HUDEP-2 (cell line): ENCODE measurements at regions not wholly inside any gene's neighbourhood (a gene's known extent, or its start where the extent isn't known, plus 50 kb on each side); places are given as distances from the start of the nearest gene placed in this dataset.
"Not testable (repeated sequence)": the region's sequence is repeated elsewhere in the genome, so short reads cannot be mapped to it uniquely, and the experiment has no call there.

ENCODE experiments used
- DNase-seq, 76 experiments: peaks; one replicate each; lab custom pipeline; 2025; ENCODE audit not compliant: unreplicated experiment in 76 of 76; lab: John Stamatoyannopoulos, UW

DNA sequence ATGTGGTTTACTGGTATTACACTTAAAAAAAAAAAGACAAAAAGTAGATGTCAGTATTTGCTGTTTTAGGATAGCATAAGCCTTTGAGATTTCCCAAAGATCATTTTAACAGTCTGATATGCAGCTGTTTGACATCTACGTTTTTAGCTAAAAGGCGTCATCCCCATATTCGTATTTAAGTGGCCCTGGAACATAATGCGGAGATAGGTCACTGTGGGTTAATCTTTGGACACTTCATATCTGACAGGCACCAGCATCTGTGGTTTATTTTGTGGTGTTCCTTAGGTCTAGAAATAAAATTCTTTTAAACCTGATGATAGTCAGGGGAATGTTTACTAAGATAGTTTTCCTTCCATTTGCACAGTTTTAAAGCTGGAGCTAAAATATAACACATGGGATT lies 313.7 kb downstream of the SOX4 start:
- DNase-seq, result no peak

DNA sequence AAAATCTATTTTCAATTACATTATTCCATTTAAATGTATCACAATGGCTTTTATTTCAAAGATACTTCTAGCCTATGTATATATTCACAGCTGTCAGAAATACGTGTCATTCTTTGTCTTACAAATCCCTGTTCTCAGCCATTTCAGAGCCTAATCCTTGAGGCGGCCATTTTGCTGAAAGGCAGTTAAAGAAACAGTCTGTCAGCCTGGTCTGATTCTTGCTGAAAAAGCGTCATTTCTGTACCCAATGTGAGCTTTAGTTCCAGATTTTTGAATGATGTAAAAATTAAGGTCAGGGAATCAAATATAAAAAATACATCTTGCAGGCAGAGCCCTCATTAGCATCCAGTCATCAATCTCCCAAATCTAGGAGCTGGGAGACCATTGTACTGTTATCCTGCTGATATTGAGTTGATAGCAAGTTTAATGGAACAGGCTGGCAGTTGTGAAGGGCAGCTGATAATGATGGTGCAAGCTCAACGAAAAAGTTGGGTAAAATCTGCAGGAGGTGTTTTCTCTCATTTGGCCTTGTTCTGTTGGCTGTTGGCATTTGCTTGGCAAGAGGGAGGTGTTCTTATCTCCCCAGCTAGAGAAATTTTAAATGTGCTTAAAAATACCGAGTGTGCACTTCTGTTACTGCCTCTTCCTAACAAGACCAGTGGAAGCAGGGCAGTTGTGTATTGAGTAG lies 314.8 kb downstream of the SOX4 start:
- DNase-seq, result no peak

DNA sequence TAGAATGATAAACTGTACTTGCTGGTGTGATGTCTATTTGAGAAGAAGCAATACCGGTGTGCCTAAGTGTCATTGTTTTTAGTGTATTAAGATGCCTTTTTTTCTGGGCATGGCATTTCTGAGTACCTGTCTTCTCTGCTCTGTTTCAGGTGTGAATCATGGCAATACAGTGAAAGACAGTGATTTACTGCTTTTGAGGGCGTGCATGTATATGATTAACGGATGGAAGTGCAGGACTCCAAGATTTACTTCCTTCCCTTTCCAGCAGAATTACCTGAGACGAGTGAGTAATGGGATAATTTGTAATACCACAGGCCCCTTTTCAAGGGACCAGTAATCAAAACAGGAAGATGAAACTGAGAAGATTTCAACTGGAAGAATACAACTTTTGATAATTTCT lies 315.8 kb downstream of the SOX4 start:
- no peak for DNase-seq

DNA sequence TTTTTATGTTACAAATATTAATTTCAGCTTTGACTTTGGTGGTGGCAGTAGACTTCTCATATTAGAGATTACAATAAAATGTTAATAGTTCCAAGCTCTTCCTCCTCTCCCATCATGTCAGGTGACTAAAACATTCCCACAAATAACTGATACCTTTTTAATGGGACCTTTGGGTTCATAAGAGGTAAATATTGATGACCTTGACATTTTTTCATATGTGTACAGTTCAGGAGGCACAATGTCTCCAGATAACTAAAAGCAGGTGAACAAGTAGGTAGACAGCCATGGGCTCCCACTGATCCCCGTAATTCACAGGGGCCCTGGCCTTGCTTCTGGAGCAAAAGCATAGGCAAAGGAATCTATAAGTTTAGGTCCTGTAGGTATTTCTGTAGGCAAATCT lies 317.7 kb downstream of the SOX4 start:
- no peak for DNase-seq

DNA sequence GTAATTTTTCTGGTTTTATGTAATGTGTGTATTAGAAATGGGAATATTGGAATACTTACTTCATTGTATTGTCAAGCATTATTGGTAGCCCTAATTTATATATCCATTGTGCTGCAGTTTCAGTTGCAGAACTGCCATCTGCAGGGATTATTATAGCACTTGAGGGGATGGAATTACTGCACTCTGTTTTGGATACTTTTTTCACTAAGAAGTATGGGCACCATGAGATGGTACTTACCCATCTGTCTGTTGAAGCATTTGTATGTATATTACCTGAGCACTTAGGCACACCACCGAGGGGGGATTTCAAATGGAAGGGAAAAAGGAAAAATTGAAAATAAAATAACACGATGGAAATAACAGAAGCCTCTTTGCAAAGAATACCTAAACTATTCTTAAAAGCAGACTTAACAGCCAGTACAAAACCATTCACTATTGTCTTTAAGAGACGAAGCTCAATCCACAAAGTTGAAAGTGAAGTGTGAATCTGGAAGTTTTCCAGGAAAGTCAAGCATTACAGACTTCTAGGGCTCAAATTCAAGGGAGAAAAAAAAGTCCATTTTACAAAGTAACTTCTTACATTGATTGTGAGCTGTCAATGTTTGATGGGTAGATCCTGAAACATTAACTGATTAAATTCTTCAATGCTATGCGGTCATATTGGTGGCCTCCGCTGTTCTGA lies 318.7 kb downstream of the SOX4 start:
- DNase-seq, result no peak

DNA sequence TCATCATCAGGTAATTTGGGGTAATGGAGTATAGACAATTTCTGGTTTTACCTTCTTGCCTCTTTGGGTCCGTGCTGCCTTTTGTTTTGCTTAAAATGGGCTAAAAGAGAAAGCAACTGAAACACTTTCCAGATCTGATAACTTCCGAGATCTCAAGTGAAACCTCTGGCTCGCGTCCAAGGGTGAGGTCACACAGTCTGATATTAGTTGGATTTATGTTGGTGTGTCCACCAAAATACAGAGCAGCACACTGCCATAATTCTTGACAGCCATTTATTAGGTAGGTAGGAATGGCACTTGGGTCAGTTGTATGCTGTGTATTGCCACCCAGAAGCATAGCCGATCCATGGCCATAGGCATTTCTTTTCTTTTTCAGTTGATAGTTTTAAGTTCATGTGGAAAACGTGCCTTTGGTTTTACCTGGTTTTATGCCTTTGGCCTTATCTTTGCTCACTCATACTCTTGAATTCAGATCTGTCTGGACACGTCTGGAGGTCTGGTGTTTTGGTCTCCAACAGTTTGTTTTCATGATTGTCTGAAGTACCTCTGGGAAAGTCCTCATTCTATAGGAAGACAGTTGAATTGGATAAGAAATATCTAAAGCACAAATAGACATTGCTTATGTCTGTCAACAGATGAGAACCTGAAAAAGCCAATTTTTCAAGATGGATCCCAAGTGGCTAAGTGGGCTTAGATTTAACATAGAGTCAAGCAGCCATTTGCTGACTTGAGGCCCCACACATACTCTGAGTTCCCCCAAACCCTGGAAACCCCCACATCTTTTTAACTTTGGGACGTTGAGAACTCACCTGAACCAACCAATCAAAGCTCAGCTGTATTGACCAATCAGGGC lies 320.8 kb downstream of the SOX4 start:
- peak in 23 of 76 experiments; percentile 1 to 30 (median 8) for DNase-seq

DNA sequence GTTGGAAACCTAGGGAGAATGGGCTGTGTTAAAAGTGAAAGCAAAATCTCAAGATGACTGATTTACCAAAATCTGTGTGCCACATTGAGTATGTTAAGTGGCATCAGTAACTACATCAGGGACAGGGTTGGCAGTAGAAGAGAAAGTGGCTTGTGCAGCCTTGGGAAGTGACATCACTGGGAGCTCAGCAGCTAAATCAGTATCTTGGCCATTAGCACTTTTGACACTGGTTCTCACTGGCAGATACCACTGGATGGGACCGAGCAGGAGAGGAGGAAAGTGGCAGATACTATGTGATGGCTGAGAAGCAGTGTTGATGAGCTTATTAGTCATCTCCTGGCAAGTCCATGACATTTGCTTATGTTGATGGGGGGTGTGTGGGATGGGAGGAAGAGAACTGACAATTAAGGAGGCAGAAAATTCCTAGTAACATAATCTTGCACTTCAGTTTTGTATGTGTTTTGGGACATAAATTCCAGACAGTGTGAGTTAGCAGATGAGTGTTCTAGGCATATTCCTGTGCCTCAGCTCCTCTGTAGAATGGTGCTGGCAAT lies 322.2 kb downstream of the SOX4 start:
- DNase-seq, result no peak

DNA sequence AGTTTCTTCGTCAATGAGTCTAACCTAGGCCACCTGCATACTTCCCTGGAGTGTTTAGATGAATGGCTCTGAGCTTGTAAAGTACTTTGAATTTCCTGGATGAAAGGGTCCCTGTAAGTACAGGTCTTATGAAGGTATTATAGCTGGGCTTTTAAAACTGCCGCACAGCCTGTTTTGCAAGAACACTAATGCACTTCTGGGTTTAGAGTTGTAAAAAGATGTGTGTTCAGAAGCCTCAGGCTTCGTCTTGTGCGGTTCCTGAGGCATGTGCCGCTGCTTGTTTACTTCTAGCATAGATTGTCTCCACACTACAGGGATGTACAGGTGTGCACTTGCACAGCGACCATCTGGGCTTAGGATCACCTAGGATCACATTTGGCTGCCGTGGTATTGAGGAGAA lies 324.5 kb downstream of the SOX4 start:
- DNase-seq, result no peak

DNA sequence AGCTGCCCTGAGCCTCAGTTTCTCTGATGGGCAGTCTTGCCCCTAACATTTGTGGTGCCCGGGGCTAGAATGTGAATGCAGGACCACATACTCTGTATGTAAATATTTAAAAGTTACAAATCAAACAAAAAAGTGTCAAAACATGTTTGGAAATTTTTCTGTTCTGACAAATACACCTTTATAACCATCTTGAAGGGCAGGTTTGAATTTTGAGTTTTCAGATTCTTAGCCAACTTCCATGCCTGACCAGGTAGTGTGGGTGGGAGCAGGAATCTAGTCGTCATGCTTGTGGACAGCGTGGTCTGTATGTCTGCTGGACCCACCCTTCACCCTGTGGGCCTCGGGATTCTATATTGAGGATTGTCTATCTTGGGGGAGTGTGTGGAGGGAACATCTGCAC lies 325.1 kb downstream of the SOX4 start:
- DNase-seq, result no peak

DNA sequence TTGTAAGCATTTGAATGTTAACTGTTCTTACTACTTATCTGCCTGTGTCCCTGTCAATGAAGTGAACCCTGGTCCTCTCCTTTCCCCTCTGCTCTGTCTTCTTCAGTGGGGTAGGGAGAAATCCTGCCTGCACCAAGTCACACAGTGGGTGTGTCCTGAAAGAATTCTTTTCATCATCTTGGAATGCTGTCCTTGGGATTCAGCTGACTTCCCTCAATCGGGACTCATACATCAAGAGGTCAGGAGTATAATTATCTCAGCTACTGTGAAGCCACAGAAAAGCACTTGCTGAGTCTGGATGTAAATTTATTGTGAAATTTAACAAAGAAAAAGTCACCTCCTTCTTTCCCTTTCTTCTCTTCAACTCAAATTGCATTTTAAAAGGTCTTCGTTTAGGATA lies 328.5 kb downstream of the SOX4 start:
- DNase-seq, result no peak

DNA sequence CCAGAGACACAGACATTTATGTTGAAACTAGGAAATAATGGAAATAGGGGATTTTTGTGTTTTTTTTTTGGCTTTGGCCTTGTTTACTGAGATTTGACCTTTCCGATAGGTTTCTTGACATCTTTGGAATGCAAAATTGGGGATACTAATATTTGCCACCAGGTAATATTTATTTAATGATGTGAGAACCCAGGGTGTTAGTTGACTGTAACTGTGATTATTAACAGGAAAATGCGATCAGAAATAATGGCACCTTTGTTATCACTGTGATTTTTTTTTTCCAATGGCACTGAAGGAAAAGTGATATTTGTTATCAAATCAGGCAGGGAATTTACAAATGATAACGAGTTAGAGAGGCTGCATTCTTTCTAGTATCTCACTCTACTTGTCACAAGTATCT lies 330.5 kb downstream of the SOX4 start:
- DNase-seq, result no peak

DNA sequence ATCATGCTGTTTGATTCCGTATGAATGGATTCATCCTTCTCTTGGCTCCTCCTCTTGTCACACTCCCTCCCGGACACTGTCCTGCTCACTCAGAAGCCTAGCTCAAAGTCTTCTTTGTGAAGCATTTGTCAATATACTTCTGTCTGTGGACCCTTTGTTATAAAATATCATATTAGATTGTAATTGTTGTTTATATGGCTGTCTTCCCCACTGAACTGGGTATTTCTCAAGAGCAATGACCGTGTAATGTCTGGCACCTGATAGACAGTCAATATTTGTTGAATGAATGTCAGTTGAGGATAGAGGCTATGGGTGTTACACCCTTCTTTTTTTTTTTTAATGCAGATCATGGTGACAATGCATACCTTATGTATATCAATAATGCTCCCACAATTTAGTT lies 335.3 kb downstream of the SOX4 start:
- DNase-seq, result no peak

DNA sequence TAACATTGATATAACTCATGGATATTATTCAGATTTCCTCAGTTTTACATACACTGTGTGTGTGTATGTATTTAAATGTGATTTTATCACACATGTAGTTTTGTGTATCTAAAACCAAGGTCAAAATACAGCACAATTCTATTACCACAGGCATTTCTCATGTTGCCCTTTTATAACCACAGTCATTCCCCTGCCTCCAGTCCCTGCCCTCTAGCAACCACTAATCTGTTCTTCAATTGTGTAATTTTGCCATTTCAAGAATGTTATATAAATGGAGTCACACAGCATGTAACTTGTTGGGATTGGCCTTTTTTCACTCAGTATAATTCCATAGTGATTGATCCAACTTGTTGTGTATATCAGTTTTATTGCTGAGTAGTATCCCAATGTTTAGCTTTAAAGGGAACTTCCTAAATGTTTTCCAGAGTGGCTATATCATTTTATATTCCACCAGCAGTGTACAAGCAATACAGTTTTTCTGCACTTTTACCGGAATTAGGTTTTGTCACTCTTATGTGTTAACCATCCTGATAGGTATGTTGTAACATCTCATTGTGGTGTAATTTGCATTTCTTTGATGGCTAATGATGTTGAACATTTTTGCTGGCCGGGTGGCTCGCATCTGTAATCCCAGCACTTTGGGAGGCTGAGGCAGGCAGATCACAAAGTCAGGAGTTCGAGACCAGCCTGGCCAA lies 338.2 kb downstream of the SOX4 start:
- DNase-seq, result no peak

DNA sequence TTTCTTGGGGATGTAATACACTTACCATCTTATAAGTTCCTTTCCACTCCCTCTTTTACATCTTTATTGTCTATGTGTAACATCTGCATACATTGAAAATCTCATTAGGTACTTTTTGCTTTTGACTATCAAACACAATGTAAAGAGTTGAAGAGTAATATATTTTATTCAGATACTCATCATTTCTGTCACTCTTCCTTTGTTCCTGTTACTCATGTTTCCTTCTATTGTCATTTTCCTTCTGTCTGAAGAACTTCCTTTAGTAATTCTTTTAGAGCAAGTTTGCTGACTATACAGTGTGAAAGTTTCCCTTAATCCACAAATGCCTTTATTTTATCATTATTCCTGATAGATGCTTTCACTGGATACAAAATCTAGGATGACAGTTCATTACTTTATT lies 339.8 kb downstream of the SOX4 start:
- no peak for DNase-seq

DNA sequence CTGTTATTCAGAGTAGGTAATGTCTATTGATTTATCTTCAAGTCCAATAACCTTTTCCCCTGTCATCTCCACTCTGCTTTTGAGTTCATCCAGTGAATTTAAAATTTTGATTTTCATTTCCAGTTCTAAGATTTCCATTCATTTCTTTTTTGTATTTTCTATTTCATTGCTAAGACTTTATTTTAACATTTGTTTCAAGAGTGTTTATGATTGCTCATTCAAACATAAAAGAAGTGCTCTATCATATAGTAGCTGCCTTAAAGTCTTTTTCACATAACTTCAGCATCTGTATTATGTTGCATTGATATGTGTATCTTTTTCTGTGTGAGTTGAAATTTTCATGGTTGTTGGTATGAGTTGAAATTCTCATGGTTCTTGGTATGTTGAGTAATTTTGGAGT lies 341.6 kb downstream of the SOX4 start:
- DNase-seq, result no peak

DNA sequence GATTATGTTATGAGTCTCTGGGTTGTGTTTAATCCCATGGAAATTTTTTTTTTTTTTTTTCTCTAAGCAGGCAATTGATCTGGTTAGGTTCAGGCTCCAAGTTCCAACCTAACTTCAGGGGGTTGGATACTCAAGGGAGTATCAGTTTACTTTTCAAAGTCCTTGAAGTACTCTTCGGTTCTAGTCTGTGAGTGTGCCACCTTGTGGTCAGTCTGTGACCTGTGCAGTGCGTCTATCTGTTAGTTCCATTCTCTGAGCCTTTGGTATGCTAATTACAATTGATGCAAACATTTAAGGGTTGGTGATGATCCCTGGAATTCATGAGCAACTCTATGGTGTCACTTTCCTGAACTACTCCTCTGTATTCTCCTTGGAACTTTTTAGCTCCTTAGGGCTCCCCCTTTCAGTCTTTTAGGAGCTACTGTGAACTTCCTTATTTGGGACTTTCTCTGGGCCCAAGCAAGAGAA lies 342.0 kb downstream of the SOX4 start:
- DNase-seq, result peak in 20 of 76 experiments; percentile 1 to 43 (median 10)

DNA sequence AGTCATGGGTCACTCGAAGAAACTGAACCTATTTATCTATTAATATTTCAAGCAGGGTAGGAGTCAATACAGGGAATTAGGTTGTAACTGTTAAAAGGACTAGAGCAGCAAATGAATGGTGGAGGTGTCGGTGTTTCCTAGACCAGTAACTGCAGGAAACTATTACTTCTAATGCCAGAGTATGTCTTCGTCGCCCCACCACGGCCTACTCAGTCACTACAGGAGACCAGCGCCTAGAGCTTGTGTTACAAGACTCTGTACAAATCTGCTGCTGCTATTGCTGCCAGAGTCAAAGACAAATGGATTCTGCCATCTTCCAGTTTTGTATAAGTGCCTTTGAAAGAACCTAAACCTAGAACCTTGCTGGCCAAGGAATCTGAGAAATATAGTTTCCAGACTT lies 343.9 kb downstream of the SOX4 start:
- no peak for DNase-seq

DNA sequence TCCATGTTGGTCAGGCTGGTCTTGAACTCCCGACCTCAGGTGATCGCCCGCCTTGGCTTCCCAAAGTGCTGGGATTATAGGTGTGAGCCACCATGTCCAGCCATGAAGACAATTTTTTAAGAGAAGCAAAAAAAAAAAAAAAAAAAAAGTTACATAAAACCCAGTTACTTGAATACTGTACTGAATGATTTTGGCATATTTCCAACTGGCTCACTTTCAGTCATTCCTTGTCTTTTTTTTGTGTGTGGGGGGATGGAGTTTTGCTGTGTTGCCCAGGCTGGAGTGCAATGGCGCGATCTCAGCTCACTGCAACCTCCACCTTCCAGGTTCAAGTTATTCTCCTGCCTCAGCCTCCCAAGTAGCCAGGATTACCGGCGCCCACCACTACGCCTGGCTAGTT lies 345.5 kb downstream of the SOX4 start:
- not testable (repeated sequence) for DNase-seq

DNA sequence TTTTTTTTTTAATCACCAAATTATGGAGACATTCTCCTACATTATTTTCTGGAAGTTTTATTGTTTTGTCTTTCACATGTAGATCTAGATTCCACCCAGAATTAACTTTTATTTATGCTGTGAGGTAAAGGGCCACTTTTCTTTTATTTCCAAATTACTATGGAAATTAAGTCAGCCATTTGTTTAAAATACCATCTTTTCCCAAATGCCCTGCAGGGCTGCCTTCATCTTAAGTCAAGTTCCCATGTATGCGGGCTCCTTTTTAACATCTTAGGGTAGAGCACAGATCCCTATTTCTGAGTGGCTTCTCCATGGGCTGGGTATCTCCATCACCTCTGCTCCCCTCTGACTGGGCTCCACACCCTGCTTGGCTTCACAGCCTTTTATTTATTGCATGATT lies 348.4 kb downstream of the SOX4 start:
- no peak for DNase-seq

DNA sequence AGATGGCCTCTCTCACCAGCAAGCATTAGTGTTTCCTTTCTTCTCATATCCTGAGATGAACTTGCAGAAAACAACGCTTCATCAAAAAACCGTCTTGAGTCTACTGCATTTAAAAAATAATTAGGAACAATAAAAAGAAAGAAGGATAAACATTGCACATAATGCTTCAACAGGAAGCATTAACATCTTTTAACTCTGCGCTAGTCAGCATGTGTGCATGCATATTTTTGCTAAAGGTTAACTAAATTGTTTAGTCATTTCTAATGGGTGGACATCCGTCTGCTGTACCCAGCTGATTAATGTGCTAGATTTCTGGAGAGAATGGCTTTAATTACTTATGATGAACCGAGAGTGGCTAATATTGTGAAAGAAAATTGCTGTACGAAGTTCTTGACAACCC lies 349.3 kb downstream of the SOX4 start:
- DNase-seq, result no peak

DNA sequence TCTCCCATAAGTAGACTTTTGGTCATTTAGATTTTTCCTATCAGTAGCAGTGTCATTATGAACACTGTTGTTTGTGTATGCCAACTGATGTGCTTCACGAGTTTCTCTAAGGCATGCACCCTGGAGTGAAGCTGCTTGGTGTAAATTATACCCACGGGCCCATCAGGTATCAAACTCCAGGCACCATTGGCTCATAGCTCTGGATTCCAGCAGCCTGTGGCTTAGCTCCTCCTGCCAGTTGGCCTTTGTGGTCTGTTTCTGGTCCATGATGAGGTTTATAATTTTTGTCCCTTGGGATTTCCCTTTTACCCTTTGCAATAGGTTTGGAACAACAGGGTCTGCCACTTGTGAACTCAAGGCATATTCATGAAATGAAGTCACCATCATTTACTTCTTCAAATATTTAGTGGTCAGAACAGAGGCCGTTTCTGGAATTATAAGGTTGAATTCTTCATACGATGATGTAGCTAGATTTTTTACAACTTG lies 350.5 kb downstream of the PRL start:
- DNase-seq, result no peak
